Stomach (tissue), 8 donors: ENCODE measurements at regions not wholly inside any gene's neighbourhood (a gene's known extent, or its start where the extent isn't known, plus 50 kb on each side); places are given as distances from the start of the nearest gene placed in this dataset.

ENCODE experiments used
- DNase-seq, 2 donors: peaks; one replicate each; pipeline versions ENCODE4 v3.0.0 to v3.0.0-alpha.2; 2013 to 2019
- H3K27ac ChIP-seq, 5 donors: fragments of 200-600 bp in 4 of 5; sonication (generic) in 4 of 5; one replicate each; pipeline ENCODE4 v1.5.1; 2013 to 2019; ENCODE audit warnings: mild to moderate bottlenecking in 1 of 5, moderate library complexity in 1 of 5
- H3K27me3 ChIP-seq, 3 donors: fragments of 200-600 bp; sonication (generic); one replicate each; pipeline ENCODE4 v1.5.1; 2017 to 2019; ENCODE audit warnings: mixed run types in 1 of 3
- H3K36me3 ChIP-seq, 4 donors: fragments of 200-600 bp; sonication (generic); 1 replicate in 3 of 4; 2 replicates in 1 of 4; pipeline ENCODE4 v1.5.1; 2016 to 2019
- H3K4me1 ChIP-seq, 4 donors: fragments of 200-600 bp; sonication (generic); one replicate each; pipeline ENCODE4 v1.5.1; 2016 to 2019
- H3K4me3 ChIP-seq, 4 donors: fragments of 200-600 bp; sonication (generic) in 3 of 4; one replicate each; pipeline ENCODE4 v1.5.1; 2016 to 2019; ENCODE audit warnings: mild to moderate bottlenecking in 1 of 4
- H3K9me3 ChIP-seq, 4 donors: fragments of 200-600 bp; sonication (generic); one replicate each; pipeline ENCODE4 v1.5.1; 2016 to 2019
- EP300 ChIP-seq: sonication (generic); formaldehyde crosslinking; IDR thresholded peaks from one replicate; pipeline ENCODE4 v1.6.1; 2017; ENCODE audit warnings: antibody characterized with exemption
- POLR2A ChIP-seq, 4 donors: fragments of 450-650 bp; IDR thresholded peaks; one replicate each; pipeline ENCODE4 v1.6.1; 2016; ENCODE audit warnings: antibody characterized with exemption in 4 of 4, control low read depth in 2 of 4, mild to moderate bottlenecking in 1 of 4, moderate library complexity in 1 of 4
- POLR2AphosphoS5 ChIP-seq, 3 donors: sonication (generic); formaldehyde crosslinking; IDR thresholded peaks; one replicate each; pipeline ENCODE4 v1.6.1; 2016; ENCODE audit warnings: antibody characterized with exemption in 3 of 3
- WGBS, 5 donors: extraction: QIAGEN DNeasy Blood & Tissue Kit in 3 of 5; methylation state at CpG; one replicate each; pipeline versions ENCODE4 v1.1.5 to v1.1.7; 2013 to 2018; 5-methylcytosine and 5-hydroxymethylcytosine counted together
- intact Hi-C: fragments of 100-400 bp; cut with DNase I; formaldehyde crosslinking; loops from one replicate; pipeline ENCODE4 v1.15.1; 2023; ENCODE audit warnings: low total_unique reads
- TF ChIP-seq, protein P1 (sequence below), 7 experiments: fragments of 450-650 bp in 4 of 7; fragments of 200-600 bp in 3 of 7; sonication (generic) in 3 of 7; IDR thresholded peaks; one replicate each; pipeline ENCODE4 v1.5.1; 2016 to 2019; ENCODE audit warnings: antibody characterized with exemption in 7 of 7, control low read depth in 2 of 7, mild to moderate bottlenecking in 1 of 7
- donor health status: healthy with polysubstance abuse.
- donor health status: Bipolar disorder and iron deficiency.
- donor health status: healthy.

DNA sequence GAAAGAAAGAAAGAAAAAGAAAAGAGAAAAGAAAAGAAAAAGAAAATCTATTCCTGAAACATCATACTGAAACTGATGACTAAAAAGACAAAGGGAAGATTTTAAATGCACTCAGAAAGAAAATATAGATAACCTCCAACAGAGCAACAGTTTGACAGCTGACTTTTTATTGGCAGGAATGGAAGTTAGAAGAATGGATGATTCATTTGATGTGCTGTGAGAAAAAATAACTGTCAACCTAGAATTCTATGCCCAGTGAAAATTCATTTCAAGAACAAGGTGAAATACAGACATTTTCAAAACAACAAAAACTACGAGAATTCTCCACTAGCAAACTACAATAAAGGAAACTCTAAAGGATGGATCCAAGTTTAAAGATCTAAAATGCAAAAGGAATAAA is 50.5 kb upstream of the HSPA12A start:
- H3K27me3 ChIP-seq, result peaks cover 0 to 33% (median 13%) of the 10 kb centered on the region in 3 donors
- H3K4me3 ChIP-seq, result no peak overlapping the region
- 73 to 85% (median 82%) methylated on average over 1 of the region's 1 CpG for WGBS, 5 donors
- H3K4me1 ChIP-seq, result peaks cover 2 to 7% (median 4%) of the 10 kb centered on the region in 4 donors
- intact Hi-C loops, result no loop called here
- H3K36me3 ChIP-seq, result no peaks in the 10 kb centered on the region
- TF ChIP-seq, protein P1, sequence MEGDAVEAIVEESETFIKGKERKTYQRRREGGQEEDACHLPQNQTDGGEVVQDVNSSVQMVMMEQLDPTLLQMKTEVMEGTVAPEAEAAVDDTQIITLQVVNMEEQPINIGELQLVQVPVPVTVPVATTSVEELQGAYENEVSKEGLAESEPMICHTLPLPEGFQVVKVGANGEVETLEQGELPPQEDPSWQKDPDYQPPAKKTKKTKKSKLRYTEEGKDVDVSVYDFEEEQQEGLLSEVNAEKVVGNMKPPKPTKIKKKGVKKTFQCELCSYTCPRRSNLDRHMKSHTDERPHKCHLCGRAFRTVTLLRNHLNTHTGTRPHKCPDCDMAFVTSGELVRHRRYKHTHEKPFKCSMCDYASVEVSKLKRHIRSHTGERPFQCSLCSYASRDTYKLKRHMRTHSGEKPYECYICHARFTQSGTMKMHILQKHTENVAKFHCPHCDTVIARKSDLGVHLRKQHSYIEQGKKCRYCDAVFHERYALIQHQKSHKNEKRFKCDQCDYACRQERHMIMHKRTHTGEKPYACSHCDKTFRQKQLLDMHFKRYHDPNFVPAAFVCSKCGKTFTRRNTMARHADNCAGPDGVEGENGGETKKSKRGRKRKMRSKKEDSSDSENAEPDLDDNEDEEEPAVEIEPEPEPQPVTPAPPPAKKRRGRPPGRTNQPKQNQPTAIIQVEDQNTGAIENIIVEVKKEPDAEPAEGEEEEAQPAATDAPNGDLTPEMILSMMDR (IDR thresholded peaks at IDR 0.05), result no peak
- TF ChIP-seq EP300 (no peak), POLR2A (IDR thresholded peaks at IDR 0.05) (no peak), POLR2AphosphoS5 (IDR thresholded peaks at IDR 0.05) (no peak)
- no peak for DNase-seq
- no peaks in the 10 kb centered on the region for H3K9me3 ChIP-seq
- no peak overlapping the region for H3K27ac ChIP-seq

DNA sequence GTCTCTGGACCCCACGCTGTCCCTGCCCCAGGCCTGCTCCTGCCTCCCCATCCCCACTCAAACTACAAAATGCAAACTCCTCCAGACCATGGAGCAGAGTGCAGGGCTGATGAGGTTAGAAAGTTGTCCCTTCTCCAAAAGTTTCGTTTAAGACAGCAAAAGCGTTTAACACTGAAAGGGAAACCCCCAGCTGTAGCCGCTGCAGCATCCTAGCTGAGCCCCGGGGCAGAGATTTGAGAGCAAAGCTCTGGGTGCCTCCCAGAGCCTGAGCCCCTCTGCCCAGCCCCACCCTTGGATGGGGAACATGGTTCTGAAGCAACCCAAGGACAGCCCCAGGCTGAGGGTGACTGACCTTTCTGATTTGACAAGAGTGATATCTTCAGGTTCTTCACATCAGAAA is 52.8 kb upstream of the ENO4 start:
- DNase-seq, result no peak
- TF ChIP-seq POLR2A (IDR thresholded peaks at IDR 0.05) (no peak), EP300 (no peak), POLR2AphosphoS5 (IDR thresholded peaks at IDR 0.05) (no peak)
- TF ChIP-seq, protein P1 (IDR thresholded peaks at IDR 0.05), result no peak
- no peak overlapping the region for H3K27ac ChIP-seq
- H3K4me3 ChIP-seq, result no peak overlapping the region
- peaks cover 0 to 50% (median 10%) of the 10 kb centered on the region in 3 donors for H3K27me3 ChIP-seq
- intact Hi-C loops, result no loop called here
- WGBS, 5 donors, result 52 to 66% (median 64%) methylated on average over 5 of the region's 5 CpGs
- no peaks in the 10 kb centered on the region for H3K4me1 ChIP-seq
- no peaks in the 10 kb centered on the region for H3K36me3 ChIP-seq
- no peaks in the 10 kb centered on the region for H3K9me3 ChIP-seq

DNA sequence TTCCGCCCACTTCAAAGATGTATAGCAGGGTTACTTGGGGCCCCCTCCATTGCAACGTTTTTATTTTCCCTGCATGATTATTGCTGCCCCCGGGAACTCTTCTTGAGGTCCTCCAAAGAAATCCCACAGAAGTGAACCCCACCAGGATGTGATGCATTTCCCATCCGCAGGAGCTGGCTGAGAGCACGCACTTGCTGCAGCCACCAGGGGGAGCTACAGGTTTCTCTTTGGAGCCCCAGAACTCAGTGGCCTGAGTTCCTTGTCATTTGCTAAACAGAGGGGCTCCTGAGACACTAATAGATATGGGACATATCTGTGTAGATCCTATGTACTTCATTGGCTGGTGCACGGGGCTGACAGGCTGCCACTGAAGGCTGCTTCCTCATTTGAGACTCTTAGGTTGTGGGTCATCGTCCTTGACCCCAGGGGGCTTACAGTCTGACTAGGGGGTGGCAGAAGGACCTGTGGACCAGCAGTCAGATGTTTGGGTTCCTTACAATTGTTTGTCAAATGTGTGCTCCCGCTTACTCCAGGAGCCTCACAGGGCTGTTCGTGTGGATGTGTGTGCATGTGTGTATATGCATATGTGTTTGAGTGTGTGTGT is 52.3 kb upstream of the ENO4 start:
- Histone ChIP-seq H3K27me3 (peaks cover 0 to 50% (median 10%) of the 10 kb centered on the region in 3 donors), H3K4me3 (no peak overlapping the region), H3K4me1 (no peaks in the 10 kb centered on the region), H3K36me3 (no peaks in the 10 kb centered on the region), H3K9me3 (no peaks in the 10 kb centered on the region), H3K27ac (no peak overlapping the region)
- peak; percentile 76 to 90 for DNase-seq
- TF ChIP-seq, protein P1 (IDR thresholded peaks at IDR 0.05), result peak in 5 of 7 experiments; percentile 73 to 92 (median 84)
- no peak for TF ChIP-seq POLR2AphosphoS5 (IDR thresholded peaks at IDR 0.05)
- 17 to 26% (median 20%) methylated on average over 8 to 9 of the region's 9 CpGs for WGBS, 5 donors
- intact Hi-C loops, result no loop called here

DNA sequence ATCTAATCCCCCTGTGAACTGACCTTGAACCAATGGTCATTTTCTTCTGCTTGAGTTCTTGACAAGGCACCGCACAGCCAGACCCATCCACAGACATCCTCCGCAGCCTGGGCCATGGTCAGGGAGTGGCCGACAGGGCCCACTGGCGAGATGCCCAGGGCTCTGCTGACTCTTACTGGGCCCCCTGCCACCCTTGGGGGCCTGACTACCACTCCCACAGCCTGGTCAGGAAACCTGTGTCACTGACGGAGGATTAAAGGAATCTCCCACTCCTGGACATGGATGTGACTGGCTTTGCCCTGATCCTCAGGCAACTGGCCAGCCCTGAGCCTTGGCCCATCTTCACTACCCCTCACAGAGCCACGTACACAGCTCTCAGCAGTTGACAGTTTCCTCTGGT is 50.4 kb upstream of the ENO4 start:
- Histone ChIP-seq H3K4me3 (no peak overlapping the region), H3K9me3 (no peaks in the 10 kb centered on the region), H3K4me1 (no peaks in the 10 kb centered on the region), H3K27ac (no peak overlapping the region), H3K36me3 (no peaks in the 10 kb centered on the region), H3K27me3 (peaks cover 0 to 58% (median 10%) of the 10 kb centered on the region in 3 donors)
- 64 to 83% (median 75%) methylated on average over 5 to 6 of the region's 6 CpGs for WGBS, 5 donors
- no peak for DNase-seq
- intact Hi-C loops, result no loop called here
- TF ChIP-seq, protein P1 (IDR thresholded peaks at IDR 0.05), result no peak
- no peak for TF ChIP-seq POLR2A (IDR thresholded peaks at IDR 0.05)
- no peak for TF ChIP-seq POLR2AphosphoS5 (IDR thresholded peaks at IDR 0.05)
- no peak for TF ChIP-seq EP300
